Tibial artery (tissue), 4 donors: ENCODE measurements at regions not wholly inside any gene's neighbourhood (a gene's known extent, or its start where the extent isn't known, plus 50 kb on each side); places are given as distances from the start of the nearest gene placed in this dataset.

Source experiments
- DNase-seq, 2 donors: peaks; one replicate each; pipeline ENCODE4 v3.0.0-alpha.2; 2019
- H3K27ac ChIP-seq, 2 donors: fragments of 200-600 bp; sonication (generic) in 1 of 2; 1 replicate in 1 of 2; 2 replicates in 1 of 2; pipeline ENCODE4 v1.5.1; 2018 to 2019; ENCODE audit warnings: mild to moderate bottlenecking in 1 of 2
- H3K27me3 ChIP-seq, 2 donors: fragments of 200-600 bp; sonication (generic) in 1 of 2; one replicate each; pipeline versions ENCODE4 v1.5.1 to v1.6.0; 2016 to 2019
- H3K36me3 ChIP-seq, 3 donors: fragments of 200-600 bp; sonication (generic) in 2 of 3; one replicate each; pipeline ENCODE4 v1.5.1; 2016 to 2019; ENCODE audit warnings: mild to moderate bottlenecking in 2 of 3
- H3K4me1 ChIP-seq, 4 donors: fragments of 200-600 bp; sonication (generic) in 2 of 4; 1 replicate in 3 of 4; 2 replicates in 1 of 4; pipeline ENCODE4 v1.5.1; 2016 to 2019
- H3K4me3 ChIP-seq, 2 donors: fragments of 200-600 bp; sonication (generic) in 1 of 2; 1 replicate in 1 of 2; 2 replicates in 1 of 2; pipeline ENCODE4 v1.5.1; 2018 to 2019; ENCODE audit warnings: mild to moderate bottlenecking in 2 of 2
- H3K9me3 ChIP-seq, 3 donors: fragments of 200-600 bp; sonication (generic) in 1 of 3; one replicate each; pipeline ENCODE4 v1.5.1; 2016 to 2019
- intact Hi-C: fragments of 100-400 bp; cut with DNase I; formaldehyde crosslinking; loops from one replicate; pipeline ENCODE4 v1.15.0; 2023; ENCODE audit warnings: low total_unique reads
- TF ChIP-seq, protein P1 (sequence below), 2 experiments: fragments of 200-600 bp in 1 of 2; fragments of 450-650 bp in 1 of 2; IDR thresholded peaks; one replicate each; pipeline ENCODE4 v1.5.1; 2017 to 2019; ENCODE audit warnings: antibody characterized with exemption in 2 of 2, mild to moderate bottlenecking in 1 of 2, moderate library complexity in 1 of 2

GRCh38 chr3:87982421-87982820 is 76.4 kb downstream of the CGGBP1 start:
- intact Hi-C loops: no loop called here
- Histone ChIP-seq H3K27ac (no peak overlapping the region), H3K27me3 (no peaks in the 10 kb centered on the region), H3K4me1 (no peaks in the 10 kb centered on the region), H3K9me3 (peaks cover 0 to 13% (median 5%) of the 10 kb centered on the region in 3 donors), H3K36me3 (no peaks in the 10 kb centered on the region), H3K4me3 (no peak overlapping the region)
- TF ChIP-seq, protein P1, sequence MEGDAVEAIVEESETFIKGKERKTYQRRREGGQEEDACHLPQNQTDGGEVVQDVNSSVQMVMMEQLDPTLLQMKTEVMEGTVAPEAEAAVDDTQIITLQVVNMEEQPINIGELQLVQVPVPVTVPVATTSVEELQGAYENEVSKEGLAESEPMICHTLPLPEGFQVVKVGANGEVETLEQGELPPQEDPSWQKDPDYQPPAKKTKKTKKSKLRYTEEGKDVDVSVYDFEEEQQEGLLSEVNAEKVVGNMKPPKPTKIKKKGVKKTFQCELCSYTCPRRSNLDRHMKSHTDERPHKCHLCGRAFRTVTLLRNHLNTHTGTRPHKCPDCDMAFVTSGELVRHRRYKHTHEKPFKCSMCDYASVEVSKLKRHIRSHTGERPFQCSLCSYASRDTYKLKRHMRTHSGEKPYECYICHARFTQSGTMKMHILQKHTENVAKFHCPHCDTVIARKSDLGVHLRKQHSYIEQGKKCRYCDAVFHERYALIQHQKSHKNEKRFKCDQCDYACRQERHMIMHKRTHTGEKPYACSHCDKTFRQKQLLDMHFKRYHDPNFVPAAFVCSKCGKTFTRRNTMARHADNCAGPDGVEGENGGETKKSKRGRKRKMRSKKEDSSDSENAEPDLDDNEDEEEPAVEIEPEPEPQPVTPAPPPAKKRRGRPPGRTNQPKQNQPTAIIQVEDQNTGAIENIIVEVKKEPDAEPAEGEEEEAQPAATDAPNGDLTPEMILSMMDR (IDR thresholded peaks at IDR 0.05): no peak
- DNase-seq: no peak

- TF ChIP-seq, protein P1 (IDR thresholded peaks at IDR 0.05): no peak
- H3K4me1 ChIP-seq: no peaks in the 10 kb centered on the region
- H3K4me3 ChIP-seq: no peak overlapping the region
- no peaks in the 10 kb centered on the region for H3K27me3 ChIP-seq
- H3K9me3 ChIP-seq: peaks cover 0 to 13% (median 5%) of the 10 kb centered on the region in 3 donors
- intact Hi-C loops: no loop called here
- no peaks in the 10 kb centered on the region for H3K36me3 ChIP-seq
- no peak for DNase-seq
- no peak overlapping the region for H3K27ac ChIP-seq
Measured at GRCh38 chr3:87979527-87979926, 79.3 kb downstream of the CGGBP1 start.

DNA sequence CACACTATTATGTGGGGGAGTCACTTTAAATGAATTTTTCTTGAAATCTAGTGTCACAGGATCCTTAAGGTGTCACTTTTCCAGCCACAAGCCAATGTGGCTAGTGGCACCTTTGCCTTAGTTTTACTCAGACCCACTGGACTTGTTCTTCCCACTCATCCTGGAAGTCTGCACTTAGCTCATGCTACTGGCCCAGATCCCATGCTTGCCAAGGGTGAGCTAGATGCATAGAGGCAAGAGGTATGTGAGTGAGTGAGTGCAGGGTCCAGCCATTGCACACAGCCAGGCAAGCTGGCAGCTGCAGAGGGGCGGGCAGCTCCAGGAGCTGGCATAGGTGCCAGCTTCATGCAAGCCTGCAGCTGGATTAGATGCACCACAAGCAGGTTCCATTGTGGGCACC is 81.0 kb downstream of the CGGBP1 start:
- Histone ChIP-seq H3K9me3 (peaks cover 0 to 13% (median 5%) of the 10 kb centered on the region in 3 donors), H3K27ac (no peak overlapping the region), H3K4me3 (no peak overlapping the region), H3K27me3 (no peaks in the 10 kb centered on the region), H3K36me3 (no peaks in the 10 kb centered on the region), H3K4me1 (no peaks in the 10 kb centered on the region)
- TF ChIP-seq, protein P1 (IDR thresholded peaks at IDR 0.05): no peak
- intact Hi-C loops: no loop called here
- DNase-seq: no peak

DNA sequence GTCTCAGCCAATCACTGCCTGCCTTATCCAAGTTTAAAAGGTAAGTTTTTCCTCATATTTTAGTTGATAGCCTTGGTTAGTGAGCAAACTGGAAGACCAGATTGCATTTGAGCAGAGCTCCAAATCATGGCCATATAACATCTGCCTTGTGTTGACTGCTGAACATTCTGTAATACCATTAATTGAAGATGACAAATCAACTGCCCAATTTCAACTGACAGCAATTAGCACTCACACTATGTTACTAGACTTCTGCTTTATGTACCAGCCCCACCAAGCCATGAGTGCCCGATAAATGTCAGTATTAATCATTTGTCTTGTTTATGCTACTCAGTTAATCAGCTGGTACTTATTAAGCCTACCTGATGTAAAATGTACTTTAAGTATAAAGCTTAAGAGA is 83.1 kb downstream of the CGGBP1 start:
- H3K36me3 ChIP-seq: no peaks in the 10 kb centered on the region
- no peak for DNase-seq
- TF ChIP-seq, protein P1 (IDR thresholded peaks at IDR 0.05): no peak
- H3K9me3 ChIP-seq: peaks cover 0 to 13% (median 5%) of the 10 kb centered on the region in 3 donors
- intact Hi-C loops: no loop called here
- H3K4me1 ChIP-seq: no peaks in the 10 kb centered on the region
- H3K27ac ChIP-seq: no peak overlapping the region
- no peak overlapping the region for H3K4me3 ChIP-seq
- no peaks in the 10 kb centered on the region for H3K27me3 ChIP-seq

GRCh38 chr3:87973906-87974305 is 84.9 kb downstream of the CGGBP1 start:
- no peaks in the 10 kb centered on the region for H3K36me3 ChIP-seq
- no peak overlapping the region for H3K27ac ChIP-seq
- H3K4me3 ChIP-seq: no peak overlapping the region
- TF ChIP-seq, protein P1 (IDR thresholded peaks at IDR 0.05): no peak
- no peaks in the 10 kb centered on the region for H3K9me3 ChIP-seq
- H3K4me1 ChIP-seq: no peaks in the 10 kb centered on the region
- intact Hi-C loops: no loop called here
- H3K27me3 ChIP-seq: no peaks in the 10 kb centered on the region
- DNase-seq: no peak

GRCh38 chr3:87969620-87970019 is 89.2 kb downstream of the CGGBP1 start:
- H3K36me3 ChIP-seq: no peaks in the 10 kb centered on the region

More at GRCh38 chr3:87969620-87970019, 89.2 kb downstream of the CGGBP1 start:
- H3K9me3 ChIP-seq: no peaks in the 10 kb centered on the region
- intact Hi-C loops: no loop called here
- TF ChIP-seq, protein P1 (IDR thresholded peaks at IDR 0.05): no peak
- no peak overlapping the region for H3K4me3 ChIP-seq
- H3K27me3 ChIP-seq: no peaks in the 10 kb centered on the region
- H3K27ac ChIP-seq: no peak overlapping the region
- no peaks in the 10 kb centered on the region for H3K4me1 ChIP-seq
- DNase-seq: no peak
